DND-41 (cell line): ENCODE measurements at regions not wholly inside any gene's neighbourhood (a gene's known extent, or its start where the extent isn't known, plus 50 kb on each side); places are given as distances from the start of the nearest gene placed in this dataset.

Experiments used
- ATAC-seq: fragments of 200-7000 bp; cut with Tn5 transposase; 3 replicates; pipeline ENCODE4 v1.9.1; 2021; ENCODE audit warnings: low read depth; ENCODE audit not compliant: insufficient read depth
- DNase-seq: peaks from one replicate; pipeline ENCODE4 v3.0.0-alpha.2; 2020
- H2AFZ ChIP-seq: 2 replicates; pipeline ENCODE4 v1.6.0; 2012; ENCODE audit warnings: low read depth, low read length
- H3K27ac ChIP-seq: 2 replicates; pipeline ENCODE4 v1.5.1; 2012; ENCODE audit warnings: low read length, inconsistent platforms
- H3K27me3 ChIP-seq: fragments of 200-600 bp; sonication (generic); 2 replicates; pipeline ENCODE4 v1.6.0; 2012; ENCODE audit warnings: low read length, mild to moderate bottlenecking, inconsistent platforms; ENCODE audit not compliant: insufficient read depth, poor library complexity
- H3K36me3 ChIP-seq: 2 replicates; pipeline ENCODE4 v1.5.1; 2012; ENCODE audit warnings: low read length, inconsistent platforms; ENCODE audit not compliant: insufficient read depth
- H3K4me1 ChIP-seq: 2 replicates; pipeline ENCODE4 v1.5.1; 2012; ENCODE audit warnings: mild to moderate bottlenecking, low read length; ENCODE audit not compliant: insufficient read depth
- H3K4me2 ChIP-seq: 2 replicates; pipeline ENCODE4 v1.6.0; 2012; ENCODE audit warnings: mild to moderate bottlenecking, moderate library complexity, low read length, inconsistent platforms; ENCODE audit not compliant: insufficient read depth
- H3K4me3 ChIP-seq, 2 experiments: fragments of 200-600 bp in 1 of 2; shearing (Covaris generic) in 1 of 2; 2 replicates each; pipeline ENCODE4 v1.5.1; 2012 to 2016; ENCODE audit warnings: inconsistent platforms in 2 of 2, low read length in 2 of 2, mild to moderate bottlenecking in 2 of 2, low read depth in 1 of 2, moderate library complexity in 1 of 2
- H3K79me2 ChIP-seq: 2 replicates; pipeline ENCODE4 v1.6.0; 2012; ENCODE audit warnings: low read length, inconsistent platforms; ENCODE audit not compliant: insufficient read depth
- H3K9ac ChIP-seq: 2 replicates; pipeline ENCODE4 v1.6.0; 2012; ENCODE audit warnings: low read depth, mild to moderate bottlenecking, inconsistent platforms, low read length, moderate library complexity
- H3K9me3 ChIP-seq: 2 replicates; pipeline ENCODE4 v1.5.1; 2012; ENCODE audit warnings: low read length, moderate library complexity, mild to moderate bottlenecking, inconsistent platforms; ENCODE audit not compliant: insufficient read depth, severe bottlenecking
- H4K20me1 ChIP-seq: 2 replicates; pipeline ENCODE4 v1.6.0; 2012; ENCODE audit warnings: low read length; ENCODE audit not compliant: insufficient read depth
- EZH2 ChIP-seq: IDR thresholded peaks from 3 replicates; pipeline ENCODE4 v1.6.1; 2012; ENCODE audit warnings: borderline replicate concordance, low read depth, mild to moderate bottlenecking, moderate library complexity, low read length, inconsistent platforms; ENCODE audit not compliant: severe bottlenecking
- TF ChIP-seq, protein P1 (sequence below): IDR thresholded peaks from 2 replicates; pipeline ENCODE4 v1.5.1; 2012; ENCODE audit warnings: borderline replicate concordance, low read length, moderate library complexity, mild to moderate bottlenecking; ENCODE audit not compliant: poor library complexity, severe bottlenecking; ENCODE audit errors: extremely low read depth

- no peak for DNase-seq
- no peak overlapping the region for H3K4me3 ChIP-seq
- no peak overlapping the region for H3K4me2 ChIP-seq
Observed at GRCh38 chr6:93989630-93990029, 570.3 kb upstream of the EPHA7 start.

DNA sequence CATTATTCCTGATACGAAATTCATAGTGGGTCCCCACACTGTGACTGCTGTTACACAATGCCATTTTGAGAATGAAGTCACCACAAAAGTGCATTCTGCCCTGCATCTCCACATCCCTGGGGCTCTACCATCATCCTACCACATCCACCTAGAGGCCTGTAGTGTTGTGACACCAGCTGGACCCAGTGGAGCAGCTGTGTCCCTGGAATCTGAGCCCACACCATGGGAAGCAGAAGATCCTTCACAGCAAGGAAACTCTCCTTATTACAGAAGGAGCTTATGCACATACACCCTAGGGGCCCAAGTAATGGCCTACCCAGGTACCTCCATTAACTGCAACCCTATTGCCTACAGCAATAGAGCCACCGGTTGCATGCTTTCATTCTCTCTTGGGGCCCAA is 566.6 kb upstream of the EPHA7 start:
- no peak overlapping the region for H3K9ac ChIP-seq
- H3K4me3 ChIP-seq: no peak overlapping the region
- no peaks in the 10 kb centered on the region for H4K20me1 ChIP-seq
- no peak overlapping the region for H3K27ac ChIP-seq
- DNase-seq (no peak), ATAC-seq (no peak)
- no peaks in the 10 kb centered on the region for H3K36me3 ChIP-seq
- no peak for TF ChIP-seq EZH2
- TF ChIP-seq, protein P1, sequence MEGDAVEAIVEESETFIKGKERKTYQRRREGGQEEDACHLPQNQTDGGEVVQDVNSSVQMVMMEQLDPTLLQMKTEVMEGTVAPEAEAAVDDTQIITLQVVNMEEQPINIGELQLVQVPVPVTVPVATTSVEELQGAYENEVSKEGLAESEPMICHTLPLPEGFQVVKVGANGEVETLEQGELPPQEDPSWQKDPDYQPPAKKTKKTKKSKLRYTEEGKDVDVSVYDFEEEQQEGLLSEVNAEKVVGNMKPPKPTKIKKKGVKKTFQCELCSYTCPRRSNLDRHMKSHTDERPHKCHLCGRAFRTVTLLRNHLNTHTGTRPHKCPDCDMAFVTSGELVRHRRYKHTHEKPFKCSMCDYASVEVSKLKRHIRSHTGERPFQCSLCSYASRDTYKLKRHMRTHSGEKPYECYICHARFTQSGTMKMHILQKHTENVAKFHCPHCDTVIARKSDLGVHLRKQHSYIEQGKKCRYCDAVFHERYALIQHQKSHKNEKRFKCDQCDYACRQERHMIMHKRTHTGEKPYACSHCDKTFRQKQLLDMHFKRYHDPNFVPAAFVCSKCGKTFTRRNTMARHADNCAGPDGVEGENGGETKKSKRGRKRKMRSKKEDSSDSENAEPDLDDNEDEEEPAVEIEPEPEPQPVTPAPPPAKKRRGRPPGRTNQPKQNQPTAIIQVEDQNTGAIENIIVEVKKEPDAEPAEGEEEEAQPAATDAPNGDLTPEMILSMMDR: no peak
- no peak overlapping the region for H3K4me2 ChIP-seq
- no peak overlapping the region for H2AFZ ChIP-seq
- H3K27me3 ChIP-seq: no peaks in the 10 kb centered on the region
- H3K9me3 ChIP-seq: no peaks in the 10 kb centered on the region
- H3K79me2 ChIP-seq: no peaks in the 10 kb centered on the region
- H3K4me1 ChIP-seq: no peaks in the 10 kb centered on the region

More at GRCh38 chr6:93989630-93990029, 570.3 kb upstream of the EPHA7 start:
- H3K9ac ChIP-seq: no peak overlapping the region
- no peaks in the 10 kb centered on the region for H3K4me1 ChIP-seq
- H3K27ac ChIP-seq: no peak overlapping the region
- H3K9me3 ChIP-seq: no peaks in the 10 kb centered on the region
- H2AFZ ChIP-seq: no peak overlapping the region
- no peaks in the 10 kb centered on the region for H3K79me2 ChIP-seq
- no peaks in the 10 kb centered on the region for H3K36me3 ChIP-seq
- TF ChIP-seq EZH2: no peak
- TF ChIP-seq, protein P1: no peak
- no peaks in the 10 kb centered on the region for H4K20me1 ChIP-seq
- no peak for ATAC-seq
- H3K27me3 ChIP-seq: no peaks in the 10 kb centered on the region

DNA sequence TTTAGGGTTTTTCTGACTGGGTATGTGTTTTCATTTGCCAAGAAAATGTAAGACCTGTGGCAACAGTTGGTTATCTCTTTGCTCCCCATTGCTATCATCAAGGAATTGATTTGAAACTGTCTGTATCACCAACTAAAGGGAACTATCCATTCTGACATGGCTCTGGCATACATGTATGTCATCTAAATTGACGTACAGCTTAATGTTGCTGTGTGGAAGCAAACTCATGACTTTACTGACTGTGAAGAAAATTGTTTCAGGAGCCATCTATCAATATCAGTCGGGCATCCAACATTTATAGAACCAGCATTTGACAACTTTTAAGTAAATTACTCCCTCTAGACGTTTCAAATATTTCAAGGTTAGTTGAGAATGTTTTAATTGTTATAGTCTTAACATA is 555.8 kb upstream of the EPHA7 start:
- no peak overlapping the region for H3K4me2 ChIP-seq
- ATAC-seq (no peak), DNase-seq (no peak)
- H3K36me3 ChIP-seq: no peaks in the 10 kb centered on the region
- H3K4me3 ChIP-seq: no peak overlapping the region
- H3K27me3 ChIP-seq: no peaks in the 10 kb centered on the region
- no peak overlapping the region for H3K9ac ChIP-seq
- no peaks in the 10 kb centered on the region for H3K79me2 ChIP-seq
- H3K27ac ChIP-seq: no peak overlapping the region
- H2AFZ ChIP-seq: no peak overlapping the region
- no peaks in the 10 kb centered on the region for H3K9me3 ChIP-seq
- no peaks in the 10 kb centered on the region for H4K20me1 ChIP-seq
- TF ChIP-seq EZH2: no peak
- TF ChIP-seq, protein P1: no peak
- no peaks in the 10 kb centered on the region for H3K4me1 ChIP-seq

- ATAC-seq (no peak), DNase-seq (no peak)
- TF ChIP-seq, protein P1: no peak
- TF ChIP-seq EZH2: no peak
- Histone ChIP-seq H3K4me3 (no peak overlapping the region), H3K27ac (no peak overlapping the region), H3K36me3 (no peaks in the 10 kb centered on the region), H3K4me1 (no peaks in the 10 kb centered on the region), H3K4me2 (no peak overlapping the region), H3K9ac (no peak overlapping the region), H2AFZ (no peak overlapping the region), H4K20me1 (no peaks in the 10 kb centered on the region), H3K27me3 (no peaks in the 10 kb centered on the region), H3K9me3 (no peaks in the 10 kb centered on the region), H3K79me2 (no peaks in the 10 kb centered on the region)
Observed at GRCh38 chr6:93974332-93974731, 555.0 kb upstream of the EPHA7 start.
